HG03039 (cell line): ENCODE measurements at regions not wholly inside any gene's neighbourhood (a gene's known extent, or its start where the extent isn't known, plus 50 kb on each side); places are given as distances from the start of the nearest gene placed in this dataset.
"Not testable (repeated sequence)": the region's sequence is repeated elsewhere in the genome, so short reads cannot be mapped to it uniquely, and the experiment has no call there.

Experiments
- ATAC-seq: cut with Tn5 transposase; IDR thresholded peaks from one replicate; pipeline ENCODE4 v1.9.1; 2021; ENCODE audit warnings: mild to moderate bottlenecking, moderate library complexity; ENCODE audit not compliant: unreplicated experiment

GRCh38 chr2:60358476-60358875 lies 195.0 kb downstream of the BCL11A start:
- ATAC-seq: no peak

DNA sequence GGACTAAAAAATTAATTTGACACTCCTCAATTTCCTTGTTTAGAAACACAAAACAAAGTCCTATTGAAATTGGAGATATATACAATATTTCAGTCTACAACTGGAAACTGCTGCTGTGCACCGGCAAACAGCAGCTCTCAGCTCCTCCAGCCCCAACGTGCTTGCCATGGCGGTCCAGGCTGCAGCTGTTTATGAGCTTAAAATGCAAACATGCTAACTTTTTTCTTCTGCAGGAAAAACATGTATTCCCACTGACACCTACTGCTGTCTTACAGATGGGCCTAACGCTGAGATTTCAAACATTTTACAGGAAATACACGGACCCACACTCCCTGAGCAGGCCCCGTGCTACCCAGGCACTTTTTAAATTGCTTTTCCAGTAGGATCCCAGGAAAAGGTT lies 195.5 kb downstream of the BCL11A start:
- ATAC-seq: no peak

GRCh38 chr2:60356346-60356745 lies 197.1 kb downstream of the BCL11A start:
- no peak for ATAC-seq

DNA sequence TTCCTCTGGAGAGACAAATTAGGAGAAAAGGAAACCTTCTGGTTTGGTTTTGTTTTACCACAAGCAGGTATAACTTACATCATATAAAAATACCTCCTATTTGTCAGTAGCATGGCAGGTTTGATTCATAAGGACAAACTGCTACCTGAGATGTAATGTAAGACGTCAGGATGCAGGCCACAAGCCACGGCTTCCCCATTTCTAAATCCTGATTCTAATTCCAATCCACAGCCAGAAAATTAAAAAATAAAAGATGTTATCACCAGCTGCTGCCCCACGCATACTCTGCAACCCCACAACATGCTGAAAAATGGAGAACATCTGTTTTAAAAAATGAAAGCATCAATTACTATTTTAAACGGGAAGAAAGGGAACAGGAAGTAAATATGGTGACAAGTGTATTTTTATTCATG lies 197.6 kb downstream of the BCL11A start:
- ATAC-seq: no peak

- no peak for ATAC-seq
Measured at GRCh38 chr2:60354713-60355112, 198.7 kb downstream of the BCL11A start.

DNA sequence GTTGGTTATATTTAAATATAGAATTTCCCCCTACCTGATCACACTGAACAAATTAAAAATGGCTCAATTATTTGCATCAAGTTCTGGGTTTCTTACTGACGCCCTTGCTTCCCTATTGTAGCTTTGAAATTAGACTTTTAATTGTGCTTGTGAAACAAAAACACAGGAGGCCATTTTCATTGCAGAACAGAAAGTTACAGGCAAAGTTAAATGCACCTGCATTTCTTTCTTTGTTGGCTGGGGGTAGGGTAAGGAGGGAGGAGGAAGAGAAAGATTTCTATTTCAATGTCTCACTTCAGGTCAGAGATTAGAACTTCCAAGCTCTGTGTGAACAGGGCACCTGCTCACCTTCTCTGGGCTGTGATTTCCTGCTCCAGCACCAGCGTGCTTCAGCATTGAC lies 199.6 kb downstream of the BCL11A start:
- ATAC-seq: peak; percentile 37

DNA sequence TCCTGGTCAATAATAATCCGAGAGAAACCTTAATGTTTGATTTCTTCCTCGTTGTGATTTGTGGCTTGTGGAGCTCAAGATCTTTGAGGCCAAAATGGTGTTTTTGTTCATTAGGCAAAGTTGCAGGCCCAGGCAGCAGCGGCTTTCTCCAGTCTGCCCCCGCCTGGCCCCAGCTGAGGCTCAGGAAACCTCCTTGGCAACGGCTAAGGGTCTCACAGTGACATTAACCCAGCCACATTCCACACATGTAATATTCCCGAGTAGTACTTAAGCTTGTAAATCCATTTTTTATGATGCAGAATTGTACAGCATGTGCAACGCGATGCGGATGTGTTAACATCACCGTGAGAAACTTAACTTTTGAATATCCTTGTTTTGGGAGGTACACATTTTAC lies 200.1 kb downstream of the BCL11A start:
- peak; percentile 3 for ATAC-seq

GRCh38 chr2:60352491-60353405 lies 200.7 kb downstream of the BCL11A start:
- ATAC-seq: no peak

- ATAC-seq: no peak
Measured at GRCh38 chr2:60351802-60352201, 201.7 kb downstream of the BCL11A start.

DNA sequence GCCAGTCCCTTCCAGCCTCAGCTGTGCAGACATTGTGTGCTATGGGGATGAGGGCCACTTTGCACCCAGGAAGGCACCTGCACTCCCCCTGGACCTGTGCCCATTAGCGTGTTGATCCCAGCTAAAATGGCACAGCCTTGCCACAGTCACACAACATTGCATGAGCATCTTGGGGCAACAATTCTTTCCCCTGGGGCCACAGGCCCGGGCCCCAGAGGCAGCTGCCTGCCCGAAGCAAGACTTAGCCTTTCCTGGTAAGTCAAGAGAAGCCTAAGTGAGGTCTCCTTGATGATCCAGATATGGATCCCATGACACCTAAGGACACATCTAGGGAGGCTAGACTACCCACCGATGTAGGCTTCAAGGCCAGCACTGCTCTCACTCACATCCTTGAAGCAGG lies 202.1 kb downstream of the BCL11A start:
- no peak for ATAC-seq

- ATAC-seq: no peak
Measured at GRCh38 chr2:60350791-60351190, 202.7 kb downstream of the BCL11A start.

DNA sequence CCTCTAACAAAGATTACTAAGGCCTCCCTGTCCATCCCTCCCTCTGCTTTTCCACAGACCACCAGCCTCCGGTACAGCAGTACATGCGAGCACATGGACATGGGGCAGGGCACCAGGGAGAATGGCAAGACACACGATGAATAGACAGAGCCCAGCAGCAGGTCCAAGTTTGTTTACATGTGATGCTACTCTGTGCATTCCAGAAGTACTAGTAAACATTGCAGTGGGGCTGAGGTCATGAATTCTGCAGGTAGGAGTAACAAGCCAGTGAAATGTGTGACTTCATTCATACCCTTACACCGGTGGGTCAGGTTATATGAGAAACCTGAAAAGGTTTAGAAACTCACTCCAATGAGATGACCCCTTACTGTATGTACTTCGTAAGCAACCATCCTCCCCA lies 205.7 kb downstream of the BCL11A start:
- ATAC-seq: no peak

GRCh38 chr2:60342491-60342890 lies 211.0 kb downstream of the BCL11A start:
- not testable (repeated sequence) for ATAC-seq

- ATAC-seq: no peak
Measured at GRCh38 chr2:60341151-60341550, 212.3 kb downstream of the BCL11A start.

DNA sequence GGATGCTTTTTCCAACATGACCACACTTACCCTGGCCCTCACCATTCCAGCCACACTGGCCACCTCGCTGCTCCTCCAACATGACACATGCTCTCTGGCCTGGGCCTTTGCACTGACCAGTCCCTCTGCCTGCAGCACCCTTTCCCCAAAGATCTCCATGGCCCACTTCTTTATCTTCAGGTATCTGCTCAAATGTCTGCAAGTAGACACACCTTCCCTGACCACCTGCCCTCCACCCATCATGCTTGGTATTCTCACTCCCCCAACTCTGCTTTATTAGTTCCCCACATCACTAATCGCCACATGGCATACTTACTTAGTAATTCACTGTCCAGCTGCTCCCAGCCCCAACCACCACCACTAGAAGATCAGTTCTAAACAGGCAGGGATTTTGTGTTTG lies 214.2 kb downstream of the BCL11A start:
- ATAC-seq: no peak

DNA sequence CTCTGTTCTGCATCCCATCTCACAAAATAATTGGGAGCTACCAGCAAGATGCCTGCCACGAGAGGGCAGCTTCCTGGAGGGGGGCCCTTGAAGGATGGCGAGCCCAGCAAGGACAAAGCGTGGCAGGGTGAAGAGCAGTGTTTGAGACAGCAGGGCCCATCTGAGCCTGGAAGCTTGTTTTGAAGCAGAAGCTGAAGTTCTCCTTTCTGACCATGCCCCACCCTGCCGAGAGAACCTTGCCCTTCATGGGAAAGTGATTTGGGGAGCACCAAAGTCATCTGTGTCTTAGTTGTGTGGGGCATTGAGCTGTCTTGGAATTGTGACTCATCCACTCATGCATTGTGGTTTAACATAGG lies 216.3 kb downstream of the BCL11A start:
- ATAC-seq: no peak

GRCh38 chr2:60336442-60337141 lies 216.9 kb downstream of the BCL11A start:
- ATAC-seq: no peak

GRCh38 chr2:60335533-60336237 lies 217.8 kb downstream of the BCL11A start:
- ATAC-seq: no peak

GRCh38 chr2:60334610-60335009 lies 218.8 kb downstream of the BCL11A start:
- ATAC-seq: no peak

DNA sequence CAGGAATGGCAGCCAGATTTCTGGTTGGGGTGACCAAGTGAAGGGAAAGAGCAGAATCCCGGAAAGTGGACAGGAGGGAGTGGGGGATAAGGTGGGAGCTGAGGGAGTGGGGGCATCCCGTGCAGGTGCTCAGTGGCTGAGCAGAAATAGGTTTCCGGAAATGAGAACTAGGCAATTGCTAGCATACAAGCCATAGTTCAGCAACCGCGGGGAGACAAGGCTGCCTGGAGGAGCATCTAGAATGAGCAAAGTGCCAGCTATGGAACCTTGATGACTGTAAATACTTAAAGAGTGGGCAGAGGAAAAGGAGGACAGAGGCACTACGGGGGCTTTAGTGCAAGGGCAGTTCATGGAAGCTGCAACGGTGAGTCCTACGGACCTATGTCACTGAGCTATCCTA lies 220.2 kb downstream of the BCL11A start:
- ATAC-seq: no peak

- ATAC-seq: no peak
Measured at GRCh38 chr2:60331115-60331809, 222.2 kb downstream of the BCL11A start.
